GM12864 (cell line): ENCODE measurements at regions not wholly inside any gene's neighbourhood (a gene's known extent, or its start where the extent isn't known, plus 50 kb on each side); places are given as distances from the start of the nearest gene placed in this dataset.

Experiments
- DNase-seq: peaks from one replicate; pipeline ENCODE4 v3.0.0-alpha.2; 2011; ENCODE audit warnings: low read depth
- H3K4me3 ChIP-seq: 2 replicates; pipeline ENCODE4 v1.5.1; 2011; ENCODE audit warnings: mild to moderate bottlenecking, low read depth, low read length, control low read depth
- TF ChIP-seq, protein P1 (sequence below): IDR thresholded peaks from 2 replicates; pipeline ENCODE4 v1.5.1; 2011; ENCODE audit warnings: low read depth, mild to moderate bottlenecking, moderate library complexity, low read length, control low read depth, inconsistent platforms; ENCODE audit errors: missing control alignments

DNA sequence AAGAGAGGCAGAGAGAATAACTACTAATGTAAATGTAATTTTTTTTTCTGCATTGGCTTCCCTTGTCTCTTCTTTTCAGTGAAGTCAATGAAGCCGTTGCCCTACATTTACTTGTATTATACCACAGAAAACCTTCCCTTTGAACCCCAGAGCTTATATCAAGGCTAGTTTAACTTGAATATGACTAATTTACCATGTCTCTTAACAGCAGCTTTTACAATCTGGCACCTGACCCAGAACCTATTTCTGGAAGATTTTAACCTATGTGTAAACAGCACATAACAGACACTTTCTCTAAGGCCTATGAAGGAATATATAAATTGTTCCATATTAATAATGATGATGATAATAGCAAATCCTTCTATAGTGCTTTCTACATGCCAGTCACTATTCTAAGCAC lies 580.5 kb upstream of the NXPH2 start:
- DNase-seq = no peak
- H3K4me3 ChIP-seq = no peak overlapping the region
- TF ChIP-seq, protein P1, sequence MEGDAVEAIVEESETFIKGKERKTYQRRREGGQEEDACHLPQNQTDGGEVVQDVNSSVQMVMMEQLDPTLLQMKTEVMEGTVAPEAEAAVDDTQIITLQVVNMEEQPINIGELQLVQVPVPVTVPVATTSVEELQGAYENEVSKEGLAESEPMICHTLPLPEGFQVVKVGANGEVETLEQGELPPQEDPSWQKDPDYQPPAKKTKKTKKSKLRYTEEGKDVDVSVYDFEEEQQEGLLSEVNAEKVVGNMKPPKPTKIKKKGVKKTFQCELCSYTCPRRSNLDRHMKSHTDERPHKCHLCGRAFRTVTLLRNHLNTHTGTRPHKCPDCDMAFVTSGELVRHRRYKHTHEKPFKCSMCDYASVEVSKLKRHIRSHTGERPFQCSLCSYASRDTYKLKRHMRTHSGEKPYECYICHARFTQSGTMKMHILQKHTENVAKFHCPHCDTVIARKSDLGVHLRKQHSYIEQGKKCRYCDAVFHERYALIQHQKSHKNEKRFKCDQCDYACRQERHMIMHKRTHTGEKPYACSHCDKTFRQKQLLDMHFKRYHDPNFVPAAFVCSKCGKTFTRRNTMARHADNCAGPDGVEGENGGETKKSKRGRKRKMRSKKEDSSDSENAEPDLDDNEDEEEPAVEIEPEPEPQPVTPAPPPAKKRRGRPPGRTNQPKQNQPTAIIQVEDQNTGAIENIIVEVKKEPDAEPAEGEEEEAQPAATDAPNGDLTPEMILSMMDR = no peak

DNA sequence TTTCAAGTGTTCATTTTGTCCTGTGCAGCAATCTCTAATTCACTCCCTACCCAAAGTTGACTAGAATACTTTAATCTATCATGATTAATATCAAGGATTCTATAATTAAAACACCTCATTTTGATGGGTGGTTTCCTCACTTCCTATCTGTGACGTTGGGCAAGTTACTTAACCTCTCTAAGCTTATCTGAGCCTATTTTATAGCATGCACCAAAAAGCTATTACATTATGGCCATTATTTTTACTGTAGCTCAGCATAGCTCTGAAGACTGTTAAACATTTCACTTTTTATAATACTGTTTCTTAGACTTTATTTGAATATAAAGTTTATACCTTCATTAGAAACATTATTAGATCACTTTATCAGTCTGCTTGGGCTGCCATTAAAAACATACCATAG lies 579.6 kb upstream of the NXPH2 start:
- TF ChIP-seq, protein P1 = no peak
- H3K4me3 ChIP-seq = no peak overlapping the region
- no peak for DNase-seq

DNA sequence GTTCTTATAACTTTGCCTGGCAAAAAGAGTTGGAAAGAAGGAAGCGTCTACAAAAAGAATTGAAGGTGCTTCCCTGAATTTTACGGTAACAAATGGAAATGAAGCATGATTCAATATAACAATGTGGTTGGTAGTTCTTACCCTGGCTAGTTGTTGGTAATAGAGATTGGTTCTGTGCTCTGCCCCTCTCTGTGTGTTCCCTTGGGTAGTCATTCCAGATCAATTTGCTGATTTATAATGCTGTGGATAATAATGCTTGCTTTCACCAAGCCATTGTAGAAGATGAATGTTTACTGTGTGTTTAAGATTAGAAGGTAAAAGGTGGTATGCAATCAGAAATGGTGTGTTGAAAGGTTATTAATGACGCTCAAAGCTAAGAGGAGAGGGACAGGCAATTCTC lies 577.8 kb upstream of the NXPH2 start:
- no peak overlapping the region for H3K4me3 ChIP-seq
- TF ChIP-seq, protein P1 = no peak
- no peak for DNase-seq

DNA sequence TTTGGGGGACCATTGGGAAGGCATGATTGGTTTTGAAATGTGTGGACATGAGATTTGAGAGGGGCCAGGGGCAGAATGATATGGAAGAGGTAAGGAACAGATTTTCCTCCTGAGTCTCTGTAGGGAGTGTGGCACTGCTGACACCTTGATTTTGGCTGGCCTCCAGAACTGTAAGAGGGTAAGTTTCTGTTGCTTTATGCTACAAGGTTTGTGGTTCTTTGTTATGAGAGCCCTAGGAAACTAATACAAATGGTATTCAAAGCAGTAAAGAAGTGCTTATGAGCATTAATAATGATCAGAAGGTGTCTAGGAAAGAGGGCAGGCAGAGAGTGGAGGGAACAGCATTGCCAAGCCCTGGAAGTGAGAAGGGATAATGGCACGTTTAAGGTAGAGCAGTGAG lies 574.3 kb upstream of the NXPH2 start:
- no peak overlapping the region for H3K4me3 ChIP-seq
- no peak for DNase-seq
- TF ChIP-seq, protein P1 = no peak

DNA sequence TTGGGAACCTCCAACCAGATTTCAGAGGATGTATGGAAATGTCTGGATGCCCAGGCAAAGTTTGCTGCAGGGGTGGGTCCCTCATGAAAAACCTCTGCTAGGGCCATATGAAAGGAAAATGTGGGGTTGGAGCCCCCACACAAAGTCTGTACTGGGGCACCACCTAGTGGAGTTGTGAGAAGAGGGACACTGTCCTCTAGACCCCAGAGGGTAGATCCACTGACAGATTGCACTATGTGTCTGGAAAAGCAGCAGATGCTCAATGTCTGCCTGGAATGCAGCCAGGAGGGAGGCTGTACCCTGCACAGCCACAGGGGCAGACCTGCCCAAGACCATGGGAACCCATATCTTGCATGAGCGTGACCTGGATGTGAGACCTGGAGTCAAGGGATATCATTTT lies 573.7 kb upstream of the NXPH2 start:
- DNase-seq = no peak
- no peak overlapping the region for H3K4me3 ChIP-seq
- TF ChIP-seq, protein P1 = no peak

DNA sequence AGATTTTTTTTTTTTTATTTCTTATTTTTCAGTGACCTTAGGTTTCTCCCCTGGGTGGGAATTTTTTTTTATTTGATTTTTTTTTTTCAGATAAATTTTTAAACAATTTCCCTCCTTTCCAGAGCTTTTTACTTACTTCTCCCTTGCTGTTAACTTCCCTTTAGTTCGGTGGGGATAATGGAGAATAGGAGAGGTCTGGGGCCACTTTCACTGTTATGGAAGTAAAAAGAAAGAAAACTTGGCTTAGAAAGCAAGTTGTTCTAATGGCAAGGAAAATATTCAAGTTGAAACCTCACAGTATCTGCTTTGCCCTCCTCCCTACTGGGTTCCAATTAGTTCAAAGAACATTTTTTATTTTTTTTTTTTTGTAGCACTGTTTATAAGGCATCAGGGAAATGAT lies 537.1 kb upstream of the NXPH2 start:
- TF ChIP-seq, protein P1 = no peak
- no peak for DNase-seq
- no peak overlapping the region for H3K4me3 ChIP-seq

DNA sequence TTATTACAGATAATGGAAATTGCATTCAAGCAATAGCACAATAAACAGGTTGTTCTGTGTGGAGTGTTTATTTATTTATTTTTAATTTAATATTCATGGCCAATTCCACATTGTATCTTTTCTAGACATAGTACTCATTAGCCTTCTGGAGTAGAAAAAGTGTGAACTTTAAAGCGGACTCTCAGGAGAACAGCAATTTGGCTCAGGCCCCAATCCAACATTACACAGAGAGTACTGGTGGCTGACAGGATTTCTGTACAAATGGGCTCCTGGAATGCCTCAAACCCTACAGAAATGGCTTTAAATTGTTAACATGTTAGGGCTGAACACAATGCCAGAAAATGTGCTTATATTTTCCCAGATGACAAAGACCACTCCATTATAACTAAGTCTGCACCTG lies 533.9 kb upstream of the NXPH2 start:
- no peak for DNase-seq
- H3K4me3 ChIP-seq = no peak overlapping the region
- TF ChIP-seq, protein P1 = no peak
